Stimulated activated CD8-positive, alpha-beta memory T cell treated with anti-CD3 and anti-CD28 coated beads, Interleukin-4, amount 100 ng/mL, for 48 hours (primary cell): ENCODE measurements at regions not wholly inside any gene's neighbourhood (a gene's known extent, or its start where the extent isn't known, plus 50 kb on each side); places are given as distances from the start of the nearest gene placed in this dataset.
"Not testable (repeated sequence)": the region's sequence is repeated elsewhere in the genome, so short reads cannot be mapped to it uniquely, and the experiment has no call there.

Source experiments
- DNase-seq: peaks from one replicate; pipeline ENCODE4 v3.0.0-alpha.2; 2020

DNA sequence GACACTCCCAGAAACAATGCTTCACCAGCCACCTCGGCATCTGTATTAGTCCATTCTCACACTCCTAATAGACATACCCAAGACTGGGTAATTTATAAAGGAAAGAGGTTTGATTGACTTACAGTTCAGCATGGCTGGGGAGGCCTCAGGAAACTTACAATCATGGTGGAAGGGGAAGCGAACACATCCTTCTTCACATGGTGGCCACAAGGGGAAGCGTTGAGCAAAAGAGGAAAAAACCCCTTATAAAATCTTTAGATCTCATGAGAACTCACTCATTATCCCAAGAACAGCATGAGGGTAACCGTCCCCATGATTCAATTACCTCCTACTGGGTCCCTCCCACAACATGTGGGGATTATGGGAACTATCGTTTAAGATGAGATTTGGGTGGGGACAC lies 140.9 kb downstream of the LIG4 start:
- not testable (repeated sequence) for DNase-seq

- DNase-seq: no peak
Measured at GRCh38 chr13:108070925-108071324, 144.4 kb downstream of the LIG4 start.

GRCh38 chr13:108070491-108070890 lies 144.8 kb downstream of the LIG4 start:
- no peak for DNase-seq

GRCh38 chr13:108069521-108070210 lies 145.7 kb downstream of the LIG4 start:
- no peak for DNase-seq

GRCh38 chr13:108064372-108064771 lies 151.0 kb downstream of the LIG4 start:
- not testable (repeated sequence) for DNase-seq

GRCh38 chr13:108060111-108060510 lies 155.2 kb downstream of the LIG4 start:
- DNase-seq: no peak

- DNase-seq: no peak
Measured at GRCh38 chr13:108056278-108056677, 159.1 kb downstream of the LIG4 start.

DNA sequence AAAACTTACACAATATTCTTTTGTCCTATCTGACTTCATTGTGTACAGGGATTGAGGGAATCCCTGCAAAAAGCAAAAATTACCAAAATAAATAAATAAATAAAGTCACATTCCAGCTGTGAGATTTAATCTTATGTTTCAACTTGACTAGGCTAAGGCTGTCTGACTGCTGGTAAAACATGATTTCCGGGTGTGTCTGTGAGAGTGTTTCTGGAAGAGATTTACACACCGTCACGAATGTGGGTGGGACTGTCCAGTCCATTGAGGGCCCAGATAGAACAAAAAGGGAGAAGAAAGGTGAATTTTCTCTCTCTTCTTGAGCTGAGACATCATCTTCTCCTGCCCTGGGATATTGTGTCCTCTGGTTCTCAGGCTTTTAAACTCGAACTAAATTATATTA lies 166.1 kb downstream of the LIG4 start:
- DNase-seq: no peak

GRCh38 chr13:108044954-108045353 lies 170.4 kb downstream of the LIG4 start:
- DNase-seq: no peak

- DNase-seq: not testable (repeated sequence)
Measured at GRCh38 chr13:108042866-108043265, 172.5 kb downstream of the LIG4 start.

GRCh38 chr13:108037348-108037747 lies 178.0 kb downstream of the LIG4 start:
- DNase-seq: no peak

GRCh38 chr13:108036411-108036932 lies 178.9 kb downstream of the LIG4 start:
- DNase-seq: no peak

DNA sequence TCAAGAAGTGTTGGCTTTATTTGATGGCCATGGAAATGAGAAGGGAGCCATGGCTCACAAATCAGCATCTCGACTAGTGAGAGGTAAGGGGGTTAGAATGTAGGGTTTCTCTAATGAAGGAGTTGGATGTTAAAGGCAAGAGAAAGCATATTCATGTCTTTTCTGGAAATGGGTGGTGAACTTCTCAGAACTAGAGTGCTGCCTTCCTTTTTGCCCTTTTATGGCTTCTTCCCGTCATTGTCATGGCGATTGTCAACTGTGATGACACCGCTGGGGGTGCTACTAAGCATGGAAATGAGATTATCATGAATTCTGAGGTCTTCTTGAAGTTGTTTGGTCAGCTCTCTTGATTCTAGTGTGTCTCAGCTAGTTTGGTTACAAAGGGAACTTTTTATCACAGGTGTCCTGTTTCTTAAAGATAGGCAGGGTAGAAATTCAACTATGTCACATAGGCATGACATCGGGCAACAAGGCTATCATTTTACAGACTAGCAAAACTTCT lies 180.4 kb downstream of the LIG4 start:
- DNase-seq: no peak

DNA sequence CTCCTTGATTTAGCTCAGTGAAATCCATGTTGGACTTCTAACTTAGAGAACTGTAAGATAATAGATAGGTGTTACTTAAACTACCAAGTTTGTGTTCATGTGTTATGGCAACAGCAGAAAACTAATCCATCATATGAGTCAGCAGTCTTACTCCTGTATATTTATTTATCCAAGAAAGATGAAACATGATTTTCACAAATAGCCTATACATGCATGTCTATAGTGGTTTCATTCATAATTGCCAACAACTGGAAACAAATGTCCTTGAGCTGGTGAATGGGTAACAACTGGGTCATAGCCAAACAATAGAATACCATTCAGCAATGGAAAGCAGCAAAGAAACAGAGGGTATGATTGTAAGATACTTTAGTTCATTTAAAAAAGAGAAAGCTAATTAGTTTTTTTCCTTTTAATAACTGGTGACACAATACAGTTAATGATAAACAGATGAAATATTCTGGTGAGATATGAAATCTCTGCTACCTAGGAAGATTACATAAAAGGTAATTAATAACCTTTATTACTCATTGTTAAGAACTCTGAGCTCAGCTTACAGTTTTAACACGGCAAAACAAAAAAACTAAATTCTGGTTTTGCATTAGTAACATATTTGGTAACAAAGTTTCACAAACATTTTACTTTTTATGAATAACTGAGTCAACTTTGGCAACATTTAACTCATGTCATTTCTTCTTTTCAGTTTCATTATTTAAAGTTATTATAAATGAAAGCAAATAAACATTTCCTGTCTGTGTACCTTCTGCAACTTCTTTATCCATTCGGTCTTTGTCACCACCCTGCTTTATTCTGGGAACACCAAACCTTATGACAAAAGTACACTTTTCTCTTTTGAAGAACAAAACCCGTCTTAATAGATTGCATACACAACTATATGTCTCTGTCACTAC lies 181.3 kb downstream of the LIG4 start:
- no peak for DNase-seq

GRCh38 chr13:108031865-108032264 lies 183.5 kb downstream of the LIG4 start:
- DNase-seq: no peak

GRCh38 chr13:108030769-108031168 lies 184.6 kb downstream of the LIG4 start:
- DNase-seq: no peak

GRCh38 chr13:108026680-108027410 lies 188.5 kb downstream of the LIG4 start:
- DNase-seq: no peak

DNA sequence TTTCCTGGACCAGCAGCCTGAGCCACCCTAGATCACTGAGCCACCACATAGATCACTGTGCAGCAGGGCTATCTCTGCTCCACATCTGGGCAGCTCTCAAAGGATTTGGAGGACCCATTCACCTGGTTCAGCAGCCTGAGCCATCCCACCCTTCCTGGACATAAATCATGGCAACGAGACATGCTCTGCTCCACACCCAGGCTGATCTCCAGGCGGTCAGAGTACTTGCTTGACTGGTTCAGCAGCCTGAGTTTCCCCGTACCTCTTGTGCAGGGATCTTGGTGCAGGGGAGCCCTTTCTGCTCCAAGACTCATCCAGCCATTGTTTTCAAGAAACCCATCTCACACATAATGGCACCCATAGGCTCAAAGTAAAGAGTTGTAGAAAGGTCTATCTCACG lies 195.3 kb downstream of the LIG4 start:
- no peak for DNase-seq

GRCh38 chr13:108018371-108018870 lies 196.9 kb downstream of the LIG4 start:
- no peak for DNase-seq

- no peak for DNase-seq
Measured at GRCh38 chr13:108006619-108007018, 208.7 kb downstream of the LIG4 start.

DNA sequence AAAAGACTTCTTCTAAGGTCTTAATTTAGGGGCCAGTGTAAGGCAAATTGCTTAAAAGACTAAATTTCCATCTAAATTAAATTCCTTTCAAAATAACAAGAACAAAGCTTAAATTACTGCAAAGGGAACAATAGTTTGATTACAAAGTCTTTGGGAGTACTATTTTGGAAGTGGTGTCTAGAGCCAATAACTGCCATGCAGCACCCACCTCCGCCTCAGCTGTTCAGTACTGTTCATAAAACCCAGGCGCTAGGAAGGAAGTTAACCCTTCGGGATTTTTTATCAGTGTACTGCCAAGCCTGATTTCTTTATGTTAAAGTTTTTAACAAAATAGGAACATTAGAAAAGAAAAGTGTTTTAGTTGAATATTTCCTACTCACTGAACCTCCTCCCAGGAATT lies 210.1 kb downstream of the LIG4 start:
- no peak for DNase-seq

DNA sequence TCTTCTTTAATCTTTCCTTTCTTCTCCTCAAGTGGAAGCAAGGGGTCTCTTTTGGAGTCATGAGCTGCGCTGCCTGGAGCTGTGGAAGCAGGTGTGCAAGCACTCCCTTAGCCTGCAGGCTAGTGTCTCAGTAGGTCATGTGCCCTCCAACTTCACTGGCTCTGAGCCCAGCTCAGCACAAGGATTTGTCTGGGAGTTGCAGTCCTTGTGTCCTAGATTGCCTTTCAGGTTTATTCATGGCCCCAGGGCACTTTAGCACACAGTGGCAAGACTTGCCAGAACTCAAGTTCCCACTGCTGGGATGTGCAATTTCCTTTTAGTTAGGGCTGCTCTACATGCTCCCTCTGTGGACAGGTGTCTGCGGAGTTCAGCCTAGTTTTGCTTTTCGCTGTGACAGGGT lies 211.7 kb downstream of the LIG4 start:
- no peak for DNase-seq

GRCh38 chr13:108000998-108001397 lies 214.3 kb downstream of the LIG4 start:
- no peak for DNase-seq
